NCI-H2227 (cell line): ENCODE measurements at regions not wholly inside any gene's neighbourhood (a gene's known extent, or its start where the extent isn't known, plus 50 kb on each side); places are given as distances from the start of the nearest gene placed in this dataset.
A peak's percentile ranks its signal among the peaks of the same experiment; 100 is the strongest.

Experiments
- DNase-seq: peaks from one replicate; lab custom pipeline; 2025; ENCODE audit not compliant: unreplicated experiment; lab: John Stamatoyannopoulos, UW

- no peak for DNase-seq
Observed at GRCh38 chr2:239767021-239767905, 257.9 kb downstream of the NDUFA10 start.

GRCh38 chr2:239765911-239766310 is 259.2 kb downstream of the NDUFA10 start:
- no peak for DNase-seq

GRCh38 chr2:239765076-239765845 is 259.9 kb downstream of the NDUFA10 start:
- no peak for DNase-seq

- DNase-seq, result no peak
Observed at GRCh38 chr2:239763433-239764097, 261.6 kb downstream of the NDUFA10 start.

- DNase-seq, result no peak
Observed at GRCh38 chr2:239762655-239763269, 262.4 kb downstream of the NDUFA10 start.

GRCh38 chr2:239762106-239762505 is 263.0 kb downstream of the NDUFA10 start:
- no peak for DNase-seq

GRCh38 chr2:239760596-239760995 is 264.5 kb downstream of the NDUFA10 start:
- DNase-seq, result no peak

GRCh38 chr2:239758279-239758877 is 266.8 kb downstream of the NDUFA10 start:
- no peak for DNase-seq

- DNase-seq, result peak; percentile 4
Observed at GRCh38 chr2:239756790-239757760, 268.1 kb downstream of the NDUFA10 start.

GRCh38 chr2:239756031-239756789 is 268.9 kb downstream of the NDUFA10 start:
- DNase-seq, result no peak

- no peak for DNase-seq
Observed at GRCh38 chr2:239753401-239753837, 271.7 kb downstream of the NDUFA10 start.

GRCh38 chr2:239752951-239753350 is 272.2 kb downstream of the NDUFA10 start:
- DNase-seq, result no peak

GRCh38 chr2:239751679-239752355 is 273.3 kb downstream of the NDUFA10 start:
- DNase-seq, result no peak

- no peak for DNase-seq
Observed at GRCh38 chr2:239750929-239751678, 274.0 kb downstream of the NDUFA10 start.

GRCh38 chr2:239750045-239750835 is 274.9 kb downstream of the NDUFA10 start:
- DNase-seq, result no peak

GRCh38 chr2:239749272-239749873 is 275.8 kb downstream of the NDUFA10 start:
- DNase-seq, result no peak
